Colon (tissue), 2 donors: ENCODE measurements at regions not wholly inside any gene's neighbourhood (a gene's known extent, or its start where the extent isn't known, plus 50 kb on each side); places are given as distances from the start of the nearest gene placed in this dataset.
"Not testable (repeated sequence)": the region's sequence is repeated elsewhere in the genome, so short reads cannot be mapped to it uniquely, and the experiment has no call there.

Source experiments
- FAIRE-seq: peaks from 2 replicates; lab custom pipeline; 2012; peaks lifted over from hg19 to GRCh38; lab: Jason Lieb, UNC
- donor health status: control.
- donor health status: control.

DNA sequence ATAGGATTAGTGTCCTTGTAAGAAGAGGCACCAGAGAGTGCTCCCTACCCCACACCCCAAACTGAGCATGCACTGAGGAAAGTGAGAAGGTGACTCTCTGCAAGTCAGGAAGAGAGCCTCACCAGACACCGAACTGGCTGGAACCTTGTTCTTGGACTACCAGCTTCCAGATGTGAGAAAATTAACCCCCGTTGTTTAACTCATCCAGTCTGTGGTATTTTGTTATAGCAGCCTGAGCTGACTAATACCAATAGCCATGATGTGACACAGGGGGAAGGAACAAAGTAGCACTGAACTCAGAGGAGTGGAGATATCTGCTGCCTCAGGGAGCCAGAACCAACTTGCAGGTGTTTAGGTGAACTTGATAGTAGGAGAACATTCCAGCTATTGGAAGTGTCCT is 415.2 kb upstream of the ZMIZ1 start:
- no peak for FAIRE-seq

GRCh38 chr10:78654047-78654590 is 414.6 kb upstream of the ZMIZ1 start:
- FAIRE-seq, result no peak

- no peak for FAIRE-seq
Observed at GRCh38 chr10:78655979-78656378, 412.8 kb upstream of the ZMIZ1 start.

DNA sequence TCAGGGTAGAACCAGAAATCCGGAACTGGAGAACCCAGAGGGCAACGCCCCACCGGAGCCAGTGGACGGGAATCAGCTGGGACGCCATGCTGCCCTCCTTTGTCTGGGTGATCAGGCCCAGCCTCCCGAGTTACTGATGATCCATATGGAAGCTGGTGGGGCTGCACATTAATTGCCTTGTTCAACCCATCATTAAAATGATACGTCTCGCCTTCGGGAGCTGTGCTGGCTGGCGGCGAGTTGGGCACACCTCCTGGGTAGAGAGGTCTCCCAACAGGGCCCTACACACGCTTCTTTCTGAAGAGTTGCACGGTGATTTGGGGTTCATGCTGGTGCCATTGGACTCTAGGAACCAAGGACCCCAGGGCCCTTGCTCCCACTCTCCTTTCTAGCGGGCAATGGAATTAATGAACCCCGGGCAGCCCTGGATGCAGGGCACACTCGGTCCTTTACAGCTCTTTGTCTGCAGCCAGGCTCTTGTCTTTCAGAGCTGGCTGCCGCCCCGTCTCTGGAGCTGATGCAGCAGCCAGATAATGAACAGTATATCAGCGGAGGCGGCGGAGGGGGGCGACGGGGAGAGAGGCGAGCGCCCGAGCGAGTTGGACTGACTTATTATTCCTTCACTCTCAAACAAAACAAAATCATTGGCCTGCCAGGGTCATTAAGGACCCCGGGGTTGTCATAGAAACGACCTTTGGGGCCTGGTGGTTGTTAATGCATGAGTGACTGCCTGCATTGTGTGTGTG is 412.2 kb upstream of the ZMIZ1 start:
- FAIRE-seq, result no peak

- FAIRE-seq, result no peak
Observed at GRCh38 chr10:78657163-78657861, 411.5 kb upstream of the ZMIZ1 start.

DNA sequence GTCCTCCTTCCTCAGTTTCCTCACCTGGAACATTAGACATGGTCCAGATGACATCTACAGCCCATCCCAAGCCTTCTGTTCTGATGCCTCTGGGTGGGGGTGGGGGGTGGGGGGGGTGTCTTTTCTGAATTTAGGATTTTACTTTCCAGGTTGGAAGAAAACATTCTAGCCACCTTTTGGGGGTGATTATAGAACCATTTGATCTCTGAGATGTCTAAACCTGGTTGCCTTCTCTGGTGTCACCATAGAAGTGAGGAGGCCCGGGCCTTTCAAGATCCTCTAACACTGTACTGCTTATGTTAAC is 411.0 kb upstream of the ZMIZ1 start:
- no peak for FAIRE-seq

DNA sequence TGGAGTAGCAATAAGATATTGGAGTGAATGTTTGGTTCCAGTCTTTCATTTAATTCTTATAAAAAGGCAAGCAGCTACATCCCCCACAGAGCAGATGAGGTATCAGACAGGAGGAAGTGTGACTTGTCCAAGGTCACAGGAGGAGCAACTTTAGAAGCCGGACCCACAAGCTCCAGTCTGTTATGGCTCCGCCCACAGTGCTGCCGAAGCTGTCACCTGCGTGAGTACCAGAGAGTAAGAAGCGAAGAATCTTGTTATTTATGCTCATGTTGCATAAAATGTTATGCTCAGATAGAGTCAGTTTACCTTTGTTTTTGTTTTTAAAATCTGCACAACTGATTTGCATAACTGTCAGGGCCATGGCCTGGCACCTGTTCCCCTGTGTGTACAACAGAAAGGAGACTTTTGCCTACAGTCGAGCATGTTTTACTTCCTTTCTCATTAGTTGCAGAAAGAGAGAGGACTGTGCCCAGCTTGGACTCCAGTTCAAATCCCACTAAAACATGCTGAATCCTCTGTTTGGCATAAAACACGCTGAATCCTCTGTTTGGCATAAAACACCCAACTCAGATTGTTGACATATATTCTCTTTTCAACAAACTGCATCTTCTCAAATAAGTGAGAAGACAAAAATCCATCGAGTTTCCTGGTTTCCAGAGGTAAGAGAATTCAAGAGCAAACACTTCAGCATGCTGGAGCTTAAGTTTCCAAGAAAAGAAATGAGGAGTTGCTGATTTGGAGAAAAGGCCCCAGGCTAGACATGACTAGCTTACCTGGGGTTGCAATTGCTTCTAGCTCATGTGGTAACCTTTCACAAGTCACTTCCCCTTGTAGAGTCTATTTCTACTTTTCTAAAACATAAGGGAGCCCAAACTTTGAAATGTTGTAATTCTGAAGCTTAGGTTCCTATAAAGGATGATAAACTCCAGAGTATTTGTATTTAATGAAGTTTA is 409.8 kb upstream of the ZMIZ1 start:
- no peak for FAIRE-seq

DNA sequence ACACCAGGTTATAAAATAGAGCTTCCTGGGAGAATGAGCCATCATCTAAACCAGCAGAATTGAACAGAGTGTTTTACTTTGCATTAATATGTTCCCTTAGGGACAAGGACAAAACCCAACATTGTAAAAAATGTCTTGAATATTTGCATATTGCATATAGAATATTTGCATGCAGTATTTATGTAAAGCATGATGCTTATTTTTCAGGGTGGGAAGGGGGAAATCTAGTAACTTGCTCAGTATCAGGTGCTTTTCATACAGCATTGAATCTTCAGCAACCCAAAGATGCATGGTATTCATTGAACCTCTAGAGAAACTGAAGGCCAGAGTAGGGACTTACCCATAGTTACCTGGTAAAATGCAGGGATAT is 409.2 kb upstream of the ZMIZ1 start:
- no peak for FAIRE-seq

DNA sequence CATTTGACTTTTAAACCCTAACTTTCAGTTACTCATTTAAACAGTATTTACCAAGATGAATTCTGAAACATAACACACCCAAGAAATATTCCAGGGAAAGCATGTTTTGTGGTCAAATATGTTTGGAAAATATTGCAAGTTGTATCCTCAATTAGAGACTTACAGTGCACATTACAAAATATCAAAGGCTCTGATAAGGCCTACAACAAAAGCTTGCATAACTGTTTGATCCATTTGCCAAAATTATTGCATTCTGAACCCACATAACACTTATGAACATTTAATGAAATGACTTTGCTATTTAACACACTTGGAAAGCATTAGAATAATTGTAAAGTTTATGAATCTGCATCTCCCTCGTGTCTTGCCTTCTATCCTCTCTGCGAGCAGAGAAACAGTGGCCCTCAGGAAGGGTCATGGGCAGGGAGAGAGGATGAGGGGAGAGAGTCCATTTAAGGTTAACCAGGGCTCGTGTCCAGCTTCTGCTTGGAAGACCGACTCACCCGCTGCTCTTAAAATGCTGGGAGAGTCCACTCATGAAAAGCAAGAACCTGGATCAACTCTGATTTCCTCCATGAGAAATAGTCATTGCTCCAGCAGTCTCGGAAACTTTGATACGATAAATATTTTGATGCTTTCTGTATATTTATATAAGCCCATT is 408.2 kb upstream of the ZMIZ1 start:
- no peak for FAIRE-seq

GRCh38 chr10:78663721-78664120 is 405.0 kb upstream of the ZMIZ1 start:
- FAIRE-seq, result no peak

DNA sequence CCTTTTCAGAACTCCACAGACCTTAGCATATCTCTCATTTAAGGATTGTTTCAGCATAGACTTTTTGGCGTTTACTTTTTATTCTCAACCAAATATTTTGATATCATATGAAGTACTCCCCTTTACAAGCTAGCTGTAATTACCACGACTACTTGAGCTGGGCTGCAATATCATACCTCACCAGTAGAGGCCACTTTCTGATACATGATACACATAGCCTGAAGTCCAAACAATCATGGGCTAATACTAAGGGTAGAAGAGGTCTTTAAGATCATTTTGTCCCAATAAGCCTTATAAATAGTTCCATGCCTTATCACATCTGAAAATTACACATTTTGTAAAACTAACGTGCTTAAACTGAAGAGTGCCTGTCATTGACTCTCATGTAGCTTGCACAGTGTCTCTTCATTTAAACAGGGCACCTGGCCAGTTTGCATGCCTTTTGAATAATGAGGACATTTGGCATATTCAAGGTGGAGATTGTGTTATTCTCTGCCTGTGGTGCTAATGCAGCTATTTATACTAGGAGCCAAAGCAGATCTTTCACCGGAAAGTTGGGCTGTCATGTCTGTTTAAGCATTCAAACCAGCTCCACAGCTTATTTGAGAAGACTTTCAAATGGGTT is 403.7 kb upstream of the ZMIZ1 start:
- no peak for FAIRE-seq

GRCh38 chr10:78672918-78673317 is 395.8 kb upstream of the ZMIZ1 start:
- FAIRE-seq, result no peak

DNA sequence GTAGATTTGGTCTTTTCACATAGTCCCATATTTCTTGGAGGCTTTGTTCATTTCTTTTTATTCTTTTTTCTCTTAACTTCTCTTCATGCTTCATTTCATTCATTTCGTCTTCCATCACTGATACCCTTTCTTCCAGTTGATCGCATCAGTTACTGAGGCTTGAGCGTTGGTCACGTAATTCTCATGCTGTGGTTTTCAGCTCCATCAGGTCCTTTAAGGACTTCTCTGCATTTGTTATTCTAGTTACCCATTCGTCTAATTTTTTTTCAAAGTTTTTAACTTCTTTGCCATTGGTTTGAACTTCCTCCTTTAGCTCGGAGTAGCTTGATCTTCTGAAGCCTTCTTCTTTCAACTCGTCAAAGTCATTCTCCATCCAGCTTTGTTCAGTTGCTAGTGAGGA is 387.6 kb upstream of the ZMIZ1 start:
- FAIRE-seq, result not testable (repeated sequence)

DNA sequence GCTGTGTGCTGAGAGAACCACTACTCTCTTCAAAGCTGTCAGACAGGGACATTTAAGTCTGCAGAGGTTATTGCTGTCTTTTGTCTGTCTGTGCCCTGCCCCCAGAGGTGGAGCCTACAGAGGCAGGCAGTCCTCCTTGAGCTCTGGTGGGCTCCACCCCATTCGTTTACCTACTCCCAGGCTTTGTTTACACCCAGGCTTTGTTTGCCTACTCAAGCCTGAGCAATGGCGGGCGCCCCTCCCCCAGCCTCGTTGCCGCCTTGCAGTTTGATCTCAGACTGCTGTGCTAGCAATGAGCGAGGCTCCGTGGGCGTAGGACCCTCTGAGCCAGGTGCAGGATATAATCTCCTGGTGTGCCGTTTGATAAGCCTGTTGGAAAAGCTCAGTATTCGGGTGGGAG is 386.8 kb upstream of the ZMIZ1 start:
- not testable (repeated sequence) for FAIRE-seq

GRCh38 chr10:78684947-78685346 is 383.8 kb upstream of the ZMIZ1 start:
- FAIRE-seq, result no peak

DNA sequence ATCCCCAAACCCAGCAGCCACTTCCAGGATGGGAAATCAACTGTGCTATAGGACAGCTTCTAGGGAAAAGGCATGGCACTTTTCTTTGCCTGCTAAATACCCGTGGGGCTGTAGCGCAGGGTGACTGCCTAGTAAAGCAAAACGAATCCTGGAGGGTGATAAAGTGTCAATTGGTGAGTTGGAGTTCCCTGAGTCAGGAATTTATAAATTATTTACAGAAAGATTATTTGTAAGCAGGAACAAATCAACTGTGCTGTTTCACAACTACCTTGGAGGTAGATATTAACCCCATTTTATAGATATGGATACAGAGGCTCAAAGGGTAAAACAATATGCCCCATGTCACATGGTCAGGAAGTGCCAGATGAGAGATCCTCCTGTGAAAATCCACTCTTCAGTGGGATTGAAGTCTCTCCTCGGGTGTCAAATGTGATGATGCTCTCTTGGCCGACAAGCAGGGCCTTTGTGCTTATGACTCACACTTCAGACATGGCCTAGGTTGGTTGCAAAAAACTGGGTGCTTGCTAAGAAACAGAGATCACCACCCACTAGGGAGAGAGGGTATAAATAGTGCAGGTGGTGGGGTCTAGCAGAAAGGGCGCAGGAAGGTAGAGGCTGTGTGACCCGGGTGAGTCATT is 383.2 kb upstream of the ZMIZ1 start:
- FAIRE-seq, result no peak

DNA sequence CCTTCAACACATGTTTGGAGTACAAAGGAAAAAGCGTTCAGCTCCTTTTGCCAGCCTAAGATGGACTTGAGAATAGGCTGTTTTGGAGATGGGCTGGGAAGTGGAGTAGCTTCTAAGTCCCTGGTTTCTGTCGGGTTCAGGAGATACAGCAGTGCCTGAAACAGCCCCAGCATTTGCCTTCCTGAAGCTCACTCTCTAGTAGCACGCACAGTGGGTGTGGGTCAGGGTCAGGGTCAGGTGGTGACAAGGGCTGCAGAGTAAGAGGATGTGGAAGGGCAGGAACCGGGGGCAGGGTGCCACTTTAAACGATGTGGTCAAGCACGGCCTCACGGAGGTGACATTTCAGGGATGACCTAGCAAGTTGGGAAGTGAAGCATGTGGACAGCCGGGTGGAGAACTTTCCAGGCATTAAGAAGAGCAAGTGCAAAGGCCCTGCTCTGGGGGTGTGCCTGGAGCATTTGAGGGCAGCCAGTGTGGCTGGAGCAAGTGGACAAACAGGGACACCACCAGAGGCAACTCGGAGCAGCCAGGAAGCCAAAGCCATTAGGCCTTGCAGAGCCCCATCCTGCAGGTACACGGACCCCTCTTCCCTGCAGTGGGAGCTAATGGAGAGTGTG is 382.2 kb upstream of the ZMIZ1 start:
- no peak for FAIRE-seq

DNA sequence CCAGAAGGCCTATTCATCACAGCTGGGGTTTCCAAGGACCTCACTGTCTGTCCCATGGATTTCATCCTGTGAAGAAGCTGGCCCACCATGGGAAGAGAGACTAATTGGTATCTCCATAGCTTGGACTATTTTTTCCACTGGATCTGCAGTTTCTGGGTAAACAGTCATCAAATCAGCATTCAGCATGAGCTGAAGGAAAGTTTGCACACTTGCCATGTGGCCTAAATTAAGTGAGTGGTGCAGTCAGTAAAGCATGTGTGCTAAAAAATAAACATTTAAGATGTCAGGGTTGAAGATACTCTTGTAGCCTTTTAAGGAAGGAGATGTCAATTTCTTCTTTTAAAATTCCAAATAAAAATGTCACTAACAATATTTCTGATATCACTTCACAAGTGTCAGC is 381.1 kb upstream of the ZMIZ1 start:
- no peak for FAIRE-seq

DNA sequence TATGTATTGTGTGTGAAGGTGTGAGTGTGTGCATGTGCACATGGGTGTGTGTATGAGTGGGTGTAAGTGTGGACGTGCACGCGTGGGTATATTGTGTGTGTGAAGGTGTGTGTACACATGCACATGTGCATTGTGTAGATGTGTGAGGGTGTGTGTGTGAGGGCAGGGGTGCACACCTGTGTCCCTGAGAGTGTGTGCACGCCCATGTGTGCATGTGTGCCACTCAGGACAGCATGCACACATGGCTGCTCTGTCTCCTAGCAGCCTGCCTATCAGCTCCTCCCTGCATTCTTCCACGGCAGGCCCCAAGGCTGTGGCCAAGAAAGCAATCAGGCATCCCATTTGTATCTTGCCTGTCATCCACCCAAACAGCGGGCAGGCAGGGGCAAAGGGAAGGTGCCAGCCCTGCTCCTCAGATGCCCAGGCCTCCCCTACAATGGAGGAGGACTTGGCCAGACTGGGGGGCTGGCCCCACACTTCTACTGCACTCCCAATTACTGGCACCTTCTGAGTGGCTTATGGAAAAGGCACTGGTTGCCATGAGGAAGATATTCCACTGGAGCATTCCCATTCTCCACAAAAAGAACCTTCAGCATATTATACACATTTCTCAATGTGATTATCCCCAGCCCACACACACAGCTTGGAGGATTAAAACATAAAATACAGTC is 380.4 kb upstream of the ZMIZ1 start:
- FAIRE-seq, result no peak

- no peak for FAIRE-seq
Observed at GRCh38 chr10:78688901-78689583, 379.7 kb upstream of the ZMIZ1 start.
